IMR-90 (cell line): ENCODE measurements at regions not wholly inside any gene's neighbourhood (a gene's known extent, or its start where the extent isn't known, plus 50 kb on each side); places are given as distances from the start of the nearest gene placed in this dataset.

Experiments used
- BHLHE40 ChIP-seq: fragments of 150-350 bp; IDR thresholded peaks from 2 replicates; pipeline ENCODE4 v1.6.1; 2016; ENCODE audit warnings: mild to moderate bottlenecking, low read depth, low read length
- CEBPB ChIP-seq: IDR thresholded peaks from 2 replicates; pipeline ENCODE4 v1.6.1; 2012; ENCODE audit warnings: low read depth, low read length, improper control_type of control experiment
- CHD1 ChIP-seq: IDR thresholded peaks from 2 replicates; pipeline ENCODE4 v1.6.1; 2012; ENCODE audit warnings: low read depth, low read length, improper control_type of control experiment
- FOS ChIP-seq: fragments of 150-350 bp; IDR thresholded peaks from 2 replicates; pipeline ENCODE4 v1.6.1; 2016; ENCODE audit warnings: low read depth, low read length
- MAFK ChIP-seq: IDR thresholded peaks from 2 replicates; pipeline ENCODE4 v1.6.1; 2012; ENCODE audit warnings: low read depth, low read length, improper control_type of control experiment
- MAZ ChIP-seq: IDR thresholded peaks from 2 replicates; pipeline ENCODE4 v1.6.1; 2012; ENCODE audit warnings: low read depth, mild to moderate bottlenecking, low read length, improper control_type of control experiment, moderate library complexity, borderline replicate concordance
- NFE2L2 ChIP-seq: fragments of 150-350 bp; IDR thresholded peaks from 2 replicates; pipeline ENCODE4 v1.6.1; 2016; ENCODE audit warnings: low read depth, mild to moderate bottlenecking, low read length
- POLR2A ChIP-seq: IDR thresholded peaks from 2 replicates; pipeline ENCODE4 v1.6.1; 2012; ENCODE audit warnings: mild to moderate bottlenecking, low read depth, low read length
- RAD21 ChIP-seq: IDR thresholded peaks from 2 replicates; pipeline ENCODE4 v1.6.1; 2012; ENCODE audit warnings: low read length, improper control_type of control experiment
- RCOR1 ChIP-seq: IDR thresholded peaks from 2 replicates; pipeline ENCODE4 v1.6.1; 2012; ENCODE audit warnings: mild to moderate bottlenecking, low read length, improper control_type of control experiment; ENCODE audit not compliant: insufficient replicate concordance
- RFX5 ChIP-seq: IDR thresholded peaks from 2 replicates; pipeline ENCODE4 v1.8.0; 2012; ENCODE audit warnings: low read depth, mild to moderate bottlenecking, low read length, moderate library complexity
- SMC3 ChIP-seq: fragments of 150-350 bp; IDR thresholded peaks from 2 replicates; pipeline ENCODE4 v1.6.1; 2016; ENCODE audit warnings: low read depth, mild to moderate bottlenecking, antibody characterized with exemption, low read length, moderate library complexity
- TF ChIP-seq, protein P1 (sequence below): conservative IDR thresholded peaks from 2 replicates; pipeline ENCODE4 v1.5.1; 2012; ENCODE audit warnings: mild to moderate bottlenecking, low read depth, low read length, improper control_type of control experiment
- TF ChIP-seq, protein P2 (sequence below): fragments of 150-350 bp; IDR thresholded peaks from 2 replicates; pipeline ENCODE4 v1.6.1; 2017; ENCODE audit warnings: mild to moderate bottlenecking, antibody characterized with exemption, low read length, low read depth

DNA sequence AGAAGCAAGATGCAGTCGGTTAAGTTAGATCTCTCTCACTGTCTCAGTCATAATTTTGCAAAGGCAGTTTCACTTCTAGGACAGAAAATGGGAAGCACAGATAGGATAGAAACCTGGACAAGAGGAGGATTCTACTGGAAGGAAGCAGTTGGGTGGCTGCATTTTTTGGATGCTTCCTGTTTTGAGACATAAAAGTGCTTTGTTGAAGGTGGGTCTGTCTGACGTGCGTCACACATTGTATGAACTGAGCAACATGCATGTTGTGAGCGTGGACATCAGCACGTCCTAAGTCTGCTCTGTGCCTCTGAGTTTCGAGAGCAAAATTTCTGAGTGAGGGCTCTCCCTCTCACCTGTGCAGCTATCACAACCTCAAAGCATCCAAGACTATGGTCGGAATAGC lies 68.7 kb upstream of the SNX9 start:
- no peak for TF ChIP-seq RFX5
- TF ChIP-seq POLR2A, result no peak
- TF ChIP-seq, protein P1, sequence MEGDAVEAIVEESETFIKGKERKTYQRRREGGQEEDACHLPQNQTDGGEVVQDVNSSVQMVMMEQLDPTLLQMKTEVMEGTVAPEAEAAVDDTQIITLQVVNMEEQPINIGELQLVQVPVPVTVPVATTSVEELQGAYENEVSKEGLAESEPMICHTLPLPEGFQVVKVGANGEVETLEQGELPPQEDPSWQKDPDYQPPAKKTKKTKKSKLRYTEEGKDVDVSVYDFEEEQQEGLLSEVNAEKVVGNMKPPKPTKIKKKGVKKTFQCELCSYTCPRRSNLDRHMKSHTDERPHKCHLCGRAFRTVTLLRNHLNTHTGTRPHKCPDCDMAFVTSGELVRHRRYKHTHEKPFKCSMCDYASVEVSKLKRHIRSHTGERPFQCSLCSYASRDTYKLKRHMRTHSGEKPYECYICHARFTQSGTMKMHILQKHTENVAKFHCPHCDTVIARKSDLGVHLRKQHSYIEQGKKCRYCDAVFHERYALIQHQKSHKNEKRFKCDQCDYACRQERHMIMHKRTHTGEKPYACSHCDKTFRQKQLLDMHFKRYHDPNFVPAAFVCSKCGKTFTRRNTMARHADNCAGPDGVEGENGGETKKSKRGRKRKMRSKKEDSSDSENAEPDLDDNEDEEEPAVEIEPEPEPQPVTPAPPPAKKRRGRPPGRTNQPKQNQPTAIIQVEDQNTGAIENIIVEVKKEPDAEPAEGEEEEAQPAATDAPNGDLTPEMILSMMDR, result no peak
- TF ChIP-seq RCOR1, result no peak
- no peak for TF ChIP-seq RAD21
- no peak for TF ChIP-seq BHLHE40
- TF ChIP-seq, protein P2, sequence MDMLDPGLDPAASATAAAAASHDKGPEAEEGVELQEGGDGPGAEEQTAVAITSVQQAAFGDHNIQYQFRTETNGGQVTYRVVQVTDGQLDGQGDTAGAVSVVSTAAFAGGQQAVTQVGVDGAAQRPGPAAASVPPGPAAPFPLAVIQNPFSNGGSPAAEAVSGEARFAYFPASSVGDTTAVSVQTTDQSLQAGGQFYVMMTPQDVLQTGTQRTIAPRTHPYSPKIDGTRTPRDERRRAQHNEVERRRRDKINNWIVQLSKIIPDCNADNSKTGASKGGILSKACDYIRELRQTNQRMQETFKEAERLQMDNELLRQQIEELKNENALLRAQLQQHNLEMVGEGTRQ, result no peak
- no peak for TF ChIP-seq SMC3
- TF ChIP-seq FOS, result no peak
- TF ChIP-seq CEBPB, result no peak
- TF ChIP-seq MAFK, result no peak
- TF ChIP-seq NFE2L2, result no peak
- TF ChIP-seq CHD1, result no peak
- no peak for TF ChIP-seq MAZ
